ENCODE measurements at regions not wholly inside any gene's neighbourhood (a gene's known extent, or its start where the extent isn't known, plus 50 kb on each side); places are given as distances from the start of the nearest gene placed in this dataset.

- TF ChIP-seq POLR2AphosphoS5 (IDR thresholded peaks at IDR 0.05; ENCODE audit: low read depth, low read length) (no peak), SIN3A (IDR thresholded peaks at IDR 0.05; ENCODE audit: borderline replicate concordance, insufficient read depth, low read depth, low read length) (no peak), CTCF (IDR thresholded peaks at IDR 0.05) (no peak), TCF7L2 (IDR thresholded peaks at IDR 0.05; ENCODE audit: low read depth, low read length) (no peak)
- ChIA-PET CTCF (no interaction called here), POLR2A (no interaction called here)
- intact Hi-C loops (cut with micrococcal nuclease; ENCODE audit: unreplicated experiment), result no loop called here
- Histone ChIP-seq H3K9me3 (ENCODE audit: control insufficient read depth, insufficient read depth, low read depth, low read length) (no peaks in the 10 kb centered on the region), H3K27me3 (ENCODE audit: control insufficient read depth, insufficient read depth, low read length) (no peaks in the 10 kb centered on the region), H3K4me1 (ENCODE audit: control insufficient read depth, insufficient read depth, low read length) (no peaks in the 10 kb centered on the region), H3K27ac (ENCODE audit: low read length) (no peak overlapping the region), H3K36me3 (ENCODE audit: control insufficient read depth, insufficient read depth, low read length) (no peaks in the 10 kb centered on the region), H3K4me3 (ENCODE audit: low read depth in 2 of 2, low read length in 2 of 2) (no peak overlapping the region)
- DNase-seq (ENCODE audit: low read depth, low spot score) (no peak), ATAC-seq (no peak)
- no TSS peak for BruUV-seq (replicated peaks)
- in situ Hi-C loops (cut with HindIII; ENCODE audit: low pct_unique_long_range_greater_than_20kb, low sequenced_read_pairs), result no loop called here
Observed at GRCh38 chr2:150258781-150259307, 228.6 kb downstream of the RND3 start.

- Histone ChIP-seq H3K36me3 (ENCODE audit: control insufficient read depth, insufficient read depth, low read length) (no peaks in the 10 kb centered on the region), H3K4me3 (ENCODE audit: low read depth in 2 of 2, low read length in 2 of 2) (no peak overlapping the region), H3K27me3 (ENCODE audit: control insufficient read depth, insufficient read depth, low read length) (no peaks in the 10 kb centered on the region), H3K9me3 (ENCODE audit: control insufficient read depth, insufficient read depth, low read depth, low read length) (no peaks in the 10 kb centered on the region), H3K4me1 (ENCODE audit: control insufficient read depth, insufficient read depth, low read length) (no peaks in the 10 kb centered on the region), H3K27ac (ENCODE audit: low read length) (no peak overlapping the region)
- DNase-seq (ENCODE audit: low read depth, low spot score) (no peak), ATAC-seq (no peak)
- CTCF ChIA-PET, result no interaction called here
- POLR2A ChIA-PET, result no interaction called here
- intact Hi-C loops (cut with micrococcal nuclease; ENCODE audit: unreplicated experiment), result no loop called here
- no peak for TF ChIP-seq POLR2AphosphoS5 (IDR thresholded peaks at IDR 0.05; ENCODE audit: low read depth, low read length)
- no peak for TF ChIP-seq SIN3A (IDR thresholded peaks at IDR 0.05; ENCODE audit: borderline replicate concordance, insufficient read depth, low read depth, low read length)
- no peak for TF ChIP-seq TCF7L2 (IDR thresholded peaks at IDR 0.05; ENCODE audit: low read depth, low read length)
- TF ChIP-seq REST (IDR thresholded peaks at IDR 0.05; ENCODE audit: insufficient read depth in 1 of 2, low read depth in 2 of 2, low read length in 1 of 2), result no peak
- no peak for TF ChIP-seq CTCF (IDR thresholded peaks at IDR 0.05)
- in situ Hi-C loops (cut with HindIII; ENCODE audit: low pct_unique_long_range_greater_than_20kb, low sequenced_read_pairs), result no loop called here
- BruUV-seq (replicated peaks), result no TSS peak
Observed at GRCh38 chr2:150256736-150257135, 230.7 kb downstream of the RND3 start.
